Transverse colon (tissue), 4 donors: ENCODE measurements at regions not wholly inside any gene's neighbourhood (a gene's known extent, or its start where the extent isn't known, plus 50 kb on each side); places are given as distances from the start of the nearest gene placed in this dataset.
"Not testable (repeated sequence)": the region's sequence is repeated elsewhere in the genome, so short reads cannot be mapped to it uniquely, and the experiment has no call there.

Experiments
- DNase-seq: peaks from one replicate; pipeline ENCODE4 v3.0.0-alpha.2; 2019
- H3K27ac ChIP-seq, 4 donors: fragments of 200-600 bp; sonication (generic); 2 replicates each; pipeline ENCODE4 v1.5.1; 2016 to 2018; ENCODE audit warnings: inconsistent platforms in 4 of 4
- H3K27me3 ChIP-seq: fragments of 200-600 bp; sonication (generic); 2 replicates; pipeline ENCODE4 v1.5.1; 2017; ENCODE audit warnings: inconsistent platforms
- H3K36me3 ChIP-seq, 4 donors: fragments of 200-600 bp; sonication (generic); 2 replicates each; pipeline ENCODE4 v1.5.1; 2017 to 2019; ENCODE audit warnings: inconsistent platforms in 4 of 4
- H3K4me1 ChIP-seq, 4 donors: fragments of 200-600 bp; sonication (generic); 2 replicates each; pipeline ENCODE4 v1.5.1; 2017 to 2020; ENCODE audit warnings: inconsistent platforms in 4 of 4
- H3K4me3 ChIP-seq, 4 donors: fragments of 200-600 bp; sonication (generic); 1 replicate in 1 of 4; 2 replicates in 3 of 4; pipeline versions ENCODE4 v1.5.1 to v1.6.1; 2017 to 2019; ENCODE audit warnings: inconsistent platforms in 4 of 4
- H3K9me3 ChIP-seq, 2 donors: fragments of 200-600 bp; sonication (generic); 2 replicates each; pipeline ENCODE4 v1.5.1; 2017 to 2019; ENCODE audit warnings: inconsistent platforms in 2 of 2
- CTCF ChIP-seq, 5 experiments: fragments of 200-600 bp in 3 of 5; fragments of 450-650 bp in 2 of 5; sonication (generic) in 3 of 5; IDR thresholded peaks; 1 replicate in 2 of 5; 2 replicates in 3 of 5; pipeline ENCODE4 v1.5.1; 2016 to 2017; ENCODE audit warnings: antibody characterized with exemption in 5 of 5, inconsistent platforms in 3 of 5, mild to moderate bottlenecking in 2 of 5, moderate library complexity in 1 of 5
- EP300 ChIP-seq: sonication (generic); formaldehyde crosslinking; IDR thresholded peaks from one replicate; pipeline ENCODE4 v1.6.1; 2017; ENCODE audit warnings: antibody characterized with exemption, low read depth
- POLR2A ChIP-seq: fragments of 450-650 bp; IDR thresholded peaks from one replicate; pipeline ENCODE4 v1.6.1; 2016; ENCODE audit warnings: antibody characterized with exemption, mild to moderate bottlenecking, moderate library complexity
- POLR2AphosphoS5 ChIP-seq, 3 donors: sonication (generic); formaldehyde crosslinking; IDR thresholded peaks; one replicate each; pipeline ENCODE4 v1.6.1; 2016; ENCODE audit warnings: antibody characterized with exemption in 3 of 3
- whole genome bisulfite sequencing, 2 donors: methylation state at CpG; one replicate each; pipeline ENCODE4 v1.1.5; 2018; ENCODE audit warnings: low coverage in 1 of 2; 5-methylcytosine and 5-hydroxymethylcytosine counted together
- in situ Hi-C, 4 donors: fragments of 200-750 bp; cut with MboI; loops; one replicate each; pipeline versions ENCODE4 v1.15.0 to v1.15.1; 2017; ENCODE audit warnings: low sequenced_read_pairs in 3 of 4, low pct_ligation_motif_present in 1 of 4, low pct_unique_long_range_greater_than_20kb in 1 of 4
- intact Hi-C: fragments of 100-400 bp; cut with DNase I; formaldehyde crosslinking; loops from one replicate; pipeline ENCODE4 v1.15.1; 2023; ENCODE audit warnings: low total_unique reads

- TF ChIP-seq POLR2A: no peak
- TF ChIP-seq EP300: no peak
- TF ChIP-seq CTCF (IDR thresholded peaks at IDR 0.05): no peak
- TF ChIP-seq POLR2AphosphoS5 (IDR thresholded peaks at IDR 0.05): no peak
- Histone ChIP-seq H3K36me3 (no peaks in the 10 kb centered on the region), H3K27ac (no peak overlapping the region), H3K4me1 (no peaks in the 10 kb centered on the region), H3K4me3 (no peak overlapping the region), H3K9me3 (no peaks in the 10 kb centered on the region), H3K27me3 (no peaks in the 10 kb centered on the region)
- in situ Hi-C loops: no loop called here
- WGBS, 2 donors: 76 to 80% methylated on average over 3 of the region's 3 CpGs
- intact Hi-C loops: no loop called here
- no peak for DNase-seq
Observed at GRCh38 chr6:144632266-144632665, 347.1 kb downstream of the UTRN start.

GRCh38 chr6:144633886-144634285 lies 348.8 kb downstream of the UTRN start:
- no peaks in the 10 kb centered on the region for H3K27me3 ChIP-seq
- TF ChIP-seq CTCF (IDR thresholded peaks at IDR 0.05) (no peak), POLR2A (no peak), EP300 (no peak), POLR2AphosphoS5 (IDR thresholded peaks at IDR 0.05) (no peak)
- WGBS, 2 donors: 97 to 100% methylated on average over 3 to 4 of the region's 4 CpGs
- no peak overlapping the region for H3K27ac ChIP-seq
- H3K36me3 ChIP-seq: no peaks in the 10 kb centered on the region
- no peak overlapping the region for H3K4me3 ChIP-seq
- DNase-seq: no peak
- H3K4me1 ChIP-seq: no peaks in the 10 kb centered on the region
- H3K9me3 ChIP-seq: no peaks in the 10 kb centered on the region
- in situ Hi-C loops: no loop called here
- intact Hi-C loops: no loop called here

- no peak for DNase-seq
- TF ChIP-seq EP300 (no peak), POLR2AphosphoS5 (IDR thresholded peaks at IDR 0.05) (no peak), CTCF (IDR thresholded peaks at IDR 0.05) (no peak), POLR2A (no peak)
- 95 to 96% methylated on average over 4 of the region's 4 CpGs for WGBS, 2 donors
- Histone ChIP-seq H3K9me3 (no peaks in the 10 kb centered on the region), H3K36me3 (no peaks in the 10 kb centered on the region), H3K4me3 (no peak overlapping the region), H3K4me1 (no peaks in the 10 kb centered on the region), H3K27ac (no peak overlapping the region), H3K27me3 (no peaks in the 10 kb centered on the region)
- in situ Hi-C loops: no loop called here
- intact Hi-C loops: no loop called here
Observed at GRCh38 chr6:144634371-144634770, 349.2 kb downstream of the UTRN start.

- Histone ChIP-seq H3K4me1 (no peaks in the 10 kb centered on the region), H3K9me3 (no peaks in the 10 kb centered on the region), H3K27me3 (no peaks in the 10 kb centered on the region), H3K4me3 (no peak overlapping the region), H3K27ac (no peak overlapping the region), H3K36me3 (no peaks in the 10 kb centered on the region)
- intact Hi-C loops: no loop called here
- in situ Hi-C loops: no loop called here
- TF ChIP-seq CTCF (IDR thresholded peaks at IDR 0.05) (no peak), EP300 (no peak), POLR2AphosphoS5 (IDR thresholded peaks at IDR 0.05) (no peak), POLR2A (no peak)
- no peak for DNase-seq
- WGBS, 2 donors: 98 to 100% methylated on average over 3 of the region's 3 CpGs
Observed at GRCh38 chr6:144635051-144635450, 349.9 kb downstream of the UTRN start.

- H3K9me3 ChIP-seq, DNase-seq, H3K4me1 ChIP-seq, in situ Hi-C loops, H3K4me3 ChIP-seq, H3K27me3 ChIP-seq, intact Hi-C loops, H3K36me3 ChIP-seq, H3K27ac ChIP-seq: not testable (repeated sequence)
- 97 to 100% methylated on average over 3 of the region's 3 CpGs for WGBS, 2 donors
Observed at GRCh38 chr6:144636025-144636424, 350.9 kb downstream of the UTRN start.
